Adrenal gland (tissue), 9 donors: ENCODE measurements at regions not wholly inside any gene's neighbourhood (a gene's known extent, or its start where the extent isn't known, plus 50 kb on each side); places are given as distances from the start of the nearest gene placed in this dataset.

Source experiments
- DNase-seq, 7 donors: peaks; one replicate each; pipeline ENCODE4 v3.0.0-alpha.2; 2019 to 2020
- H3K27ac ChIP-seq, 5 donors: fragments of 200-600 bp; sonication (generic) in 4 of 5; 1 replicate in 3 of 5; 2 replicates in 2 of 5; pipeline versions ENCODE4 v1.5.1 to v1.8.0; 2016 to 2020; ENCODE audit warnings: mild to moderate bottlenecking in 1 of 5
- H3K27me3 ChIP-seq: fragments of 200-600 bp; 2 replicates; pipeline ENCODE4 v1.8.0; 2021
- H3K36me3 ChIP-seq, 2 donors: fragments of 200-600 bp; replicated peaks in 1 of 2; 1 replicate in 1 of 2; 2 replicates in 1 of 2; pipeline versions ENCODE4 v1.5.1 to v1.8.0; 2018 to 2022
- H3K4me1 ChIP-seq, 2 donors: fragments of 200-600 bp; replicated peaks in 1 of 2; 1 replicate in 1 of 2; 2 replicates in 1 of 2; pipeline versions ENCODE4 v1.5.1 to v1.8.0; 2018 to 2021
- H3K4me3 ChIP-seq, 4 donors: fragments of 200-600 bp; sonication (generic) in 3 of 4; one replicate each; pipeline ENCODE4 v1.5.1; 2016 to 2018
- H3K9me3 ChIP-seq, 3 donors: fragments of 200-600 bp; sonication (generic) in 1 of 3; replicated peaks in 1 of 3; 1 replicate in 2 of 3; 2 replicates in 1 of 3; pipeline versions ENCODE4 v1.5.1 to v1.8.0; 2016 to 2021
- POLR2A ChIP-seq, 2 donors: fragments of 450-650 bp; IDR thresholded peaks; one replicate each; pipeline ENCODE4 v1.6.1; 2017; ENCODE audit warnings: antibody characterized with exemption in 2 of 2, mild to moderate bottlenecking in 2 of 2, moderate library complexity in 1 of 2
- WGBS, 4 donors: extraction: QIAGEN DNeasy Blood & Tissue Kit in 2 of 4; methylation state at CpG; one replicate each; pipeline versions ENCODE4 v1.1.5 to v1.1.7; 2013 to 2017; 5-methylcytosine and 5-hydroxymethylcytosine counted together
- intact Hi-C, 2 donors: fragments of 100-400 bp; cut with DNase I; formaldehyde crosslinking; loops; one replicate each; pipeline versions ENCODE4 v1.14.1 to v1.15.0; 2022 to 2023
- TF ChIP-seq, protein P1 (sequence below), 6 experiments: fragments of 450-650 bp in 4 of 6; fragments of 200-600 bp in 2 of 6; sonication (generic) in 1 of 6; IDR thresholded peaks; 1 replicate in 5 of 6; 2 replicates in 1 of 6; pipeline versions ENCODE4 v1.5.1 to v1.8.0; 2016 to 2021; ENCODE audit warnings: antibody characterized with exemption in 6 of 6, mild to moderate bottlenecking in 2 of 6, moderate library complexity in 1 of 6
- donor health status: healthy with polysubstance abuse.
- donor health status: Bipolar disorder and iron deficiency.
- donor health status: DM: yes; HTN: yes; CAD: no.
- donor health status: DM: no; HTN: no; CAD: no.
- donor health status: DM: no; HTN: no; CAD: no.

DNA sequence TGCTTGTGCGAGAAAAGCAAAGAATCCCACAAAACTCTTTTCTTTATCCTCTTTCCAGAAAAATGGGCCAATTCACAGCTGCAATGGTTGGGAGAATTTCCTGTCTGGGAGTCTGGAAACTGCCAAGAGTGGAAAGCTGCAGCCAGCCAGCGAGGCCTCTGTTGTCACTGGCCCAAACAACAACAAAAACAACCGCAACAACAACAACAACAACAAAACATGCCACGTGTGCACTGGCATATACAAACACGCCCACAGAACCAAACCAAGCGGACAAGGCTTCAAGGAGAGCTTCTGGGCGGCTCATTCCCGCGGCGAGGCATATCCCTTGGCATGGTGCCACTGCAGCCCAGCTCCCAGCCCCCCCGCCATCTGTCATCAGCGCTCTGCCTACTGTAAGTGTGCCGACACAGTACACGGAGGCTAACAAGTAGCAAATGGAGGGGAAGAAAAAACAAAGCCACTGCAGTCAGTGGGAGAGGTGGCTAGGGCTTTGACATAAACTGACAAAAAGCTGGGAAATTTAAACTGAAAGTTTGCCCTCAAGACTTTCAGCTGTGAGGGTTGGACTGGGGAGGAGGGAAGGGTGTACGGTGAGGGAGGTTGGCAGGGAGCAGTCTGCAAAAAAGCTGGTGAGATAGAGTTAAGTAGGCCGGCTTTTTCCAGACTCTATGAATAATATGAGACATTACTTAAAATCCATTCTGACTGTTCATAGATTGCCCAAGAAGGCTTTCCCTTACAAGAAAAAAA is 165.0 kb upstream of the ZNF462 start:
- Histone ChIP-seq H3K4me3 (peak overlapping the region in 1 of 4 donors; percentile 41), H3K27ac (peak overlapping the region; percentile 24 to 83 (median 69)), H3K4me1 (peaks cover 0 to 8% of the 10 kb centered on the region in 2 donors), H3K27me3 (no peaks in the 10 kb centered on the region), H3K9me3 (no peaks in the 10 kb centered on the region), H3K36me3 (no peaks in the 10 kb centered on the region)
- DNase-seq: peak; percentile 81 to 94 (median 87)
- intact Hi-C loops: no loop called here
- TF ChIP-seq, protein P1, sequence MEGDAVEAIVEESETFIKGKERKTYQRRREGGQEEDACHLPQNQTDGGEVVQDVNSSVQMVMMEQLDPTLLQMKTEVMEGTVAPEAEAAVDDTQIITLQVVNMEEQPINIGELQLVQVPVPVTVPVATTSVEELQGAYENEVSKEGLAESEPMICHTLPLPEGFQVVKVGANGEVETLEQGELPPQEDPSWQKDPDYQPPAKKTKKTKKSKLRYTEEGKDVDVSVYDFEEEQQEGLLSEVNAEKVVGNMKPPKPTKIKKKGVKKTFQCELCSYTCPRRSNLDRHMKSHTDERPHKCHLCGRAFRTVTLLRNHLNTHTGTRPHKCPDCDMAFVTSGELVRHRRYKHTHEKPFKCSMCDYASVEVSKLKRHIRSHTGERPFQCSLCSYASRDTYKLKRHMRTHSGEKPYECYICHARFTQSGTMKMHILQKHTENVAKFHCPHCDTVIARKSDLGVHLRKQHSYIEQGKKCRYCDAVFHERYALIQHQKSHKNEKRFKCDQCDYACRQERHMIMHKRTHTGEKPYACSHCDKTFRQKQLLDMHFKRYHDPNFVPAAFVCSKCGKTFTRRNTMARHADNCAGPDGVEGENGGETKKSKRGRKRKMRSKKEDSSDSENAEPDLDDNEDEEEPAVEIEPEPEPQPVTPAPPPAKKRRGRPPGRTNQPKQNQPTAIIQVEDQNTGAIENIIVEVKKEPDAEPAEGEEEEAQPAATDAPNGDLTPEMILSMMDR (IDR thresholded peaks at IDR 0.05): no peak
- TF ChIP-seq POLR2A (IDR thresholded peaks at IDR 0.05): peak in 1 of 2 donors; percentile 48
- WGBS, 4 donors: 7 to 25% (median 13%) methylated on average over 16 of the region's 16 CpGs

DNA sequence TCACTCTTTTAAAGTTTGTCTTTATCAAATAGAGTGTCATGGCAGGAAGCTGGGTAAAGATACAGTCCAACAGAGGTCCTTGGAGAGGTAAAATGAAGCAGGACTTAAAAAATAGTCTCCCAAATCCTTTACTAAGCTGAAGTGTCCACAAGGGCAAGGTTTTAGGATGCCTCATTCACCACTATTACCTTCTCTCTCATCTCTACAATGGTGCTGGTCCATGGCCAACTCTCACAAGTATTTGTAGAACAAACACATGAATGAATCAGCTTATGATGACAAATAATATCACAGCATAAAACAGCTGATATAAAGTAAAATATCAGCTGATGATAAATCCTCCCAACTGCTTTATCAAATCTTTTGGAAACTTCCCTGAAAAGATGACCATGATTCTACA is 162.3 kb upstream of the ZNF462 start:
- no peak overlapping the region for H3K4me3 ChIP-seq
- no peaks in the 10 kb centered on the region for H3K27me3 ChIP-seq
- H3K27ac ChIP-seq: peak overlapping the region in 2 of 5 donors; percentile 24 to 35
- H3K4me1 ChIP-seq: peaks cover 0 to 8% of the 10 kb centered on the region in 2 donors
- TF ChIP-seq POLR2A (IDR thresholded peaks at IDR 0.05): no peak
- TF ChIP-seq, protein P1 (IDR thresholded peaks at IDR 0.05): no peak
- H3K36me3 ChIP-seq: no peaks in the 10 kb centered on the region
- intact Hi-C loops: no loop called here
- no peaks in the 10 kb centered on the region for H3K9me3 ChIP-seq
- DNase-seq: peak; percentile 21 to 82 (median 69)

DNA sequence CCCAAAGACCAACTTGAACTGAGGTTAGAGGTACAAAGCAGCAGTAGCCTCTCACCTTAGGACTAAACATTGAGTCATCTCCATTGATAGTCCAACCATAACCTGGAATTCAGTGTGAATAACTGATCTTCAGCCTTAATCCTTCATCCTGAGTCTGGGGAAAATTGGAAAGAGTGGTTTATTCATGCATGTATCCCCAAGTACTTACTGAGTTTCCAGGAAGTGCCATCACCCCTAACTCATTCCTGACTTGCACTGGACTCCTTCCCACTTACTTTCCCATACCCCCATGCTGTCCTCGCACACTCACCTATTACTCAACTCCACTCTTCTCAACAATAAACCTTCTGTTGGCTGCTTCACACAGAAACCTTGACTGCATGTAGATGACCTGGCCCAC is 161.4 kb upstream of the ZNF462 start:
- 92 to 96% (median 94%) methylated on average over 1 of the region's 1 CpG for WGBS, 4 donors
- Histone ChIP-seq H3K27me3 (no peaks in the 10 kb centered on the region), H3K4me1 (peaks cover 0 to 8% of the 10 kb centered on the region in 2 donors), H3K4me3 (no peak overlapping the region), H3K9me3 (no peaks in the 10 kb centered on the region), H3K27ac (no peak overlapping the region), H3K36me3 (no peaks in the 10 kb centered on the region)
- TF ChIP-seq, protein P1 (IDR thresholded peaks at IDR 0.05): no peak
- no peak for TF ChIP-seq POLR2A (IDR thresholded peaks at IDR 0.05)
- DNase-seq: no peak
- intact Hi-C loops: no loop called here

DNA sequence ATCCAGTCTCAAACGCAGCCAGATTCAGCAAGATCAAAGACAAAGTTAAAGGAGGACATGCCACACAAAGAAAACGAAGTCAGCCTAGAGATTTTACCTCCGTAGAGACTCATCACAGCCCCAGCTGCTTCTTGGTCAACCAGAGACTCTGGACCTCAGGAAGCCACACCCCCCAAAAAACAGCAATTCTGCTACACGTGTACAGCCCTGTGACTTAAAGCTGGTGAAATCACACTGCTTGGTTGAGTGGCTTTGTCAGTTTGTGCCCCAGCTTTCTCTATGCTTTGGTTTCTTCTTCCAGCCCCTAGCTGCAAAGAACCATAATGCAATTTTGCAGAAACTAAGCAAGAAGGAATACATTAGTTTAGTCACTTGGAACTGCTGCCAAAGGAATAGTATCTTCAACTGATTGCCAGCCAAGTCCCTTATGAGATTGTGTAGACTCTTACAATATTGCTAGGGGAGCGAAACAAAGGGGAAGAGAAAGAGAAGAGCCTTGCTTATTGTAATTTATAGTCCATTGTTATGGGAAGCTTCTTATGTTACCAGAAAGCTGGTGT is 158.8 kb upstream of the ZNF462 start:
- peaks cover 13 to 15% of the 10 kb centered on the region in 2 donors for H3K4me1 ChIP-seq
- TF ChIP-seq, protein P1 (IDR thresholded peaks at IDR 0.05): peak in 1 of 6 experiments; percentile 6
- TF ChIP-seq POLR2A (IDR thresholded peaks at IDR 0.05): no peak
- no peaks in the 10 kb centered on the region for H3K27me3 ChIP-seq
- intact Hi-C loops: no loop called here
- no peaks in the 10 kb centered on the region for H3K36me3 ChIP-seq
- 76 to 94% (median 87%) methylated on average over 5 of the region's 5 CpGs for WGBS, 4 donors
- H3K4me3 ChIP-seq: no peak overlapping the region
- H3K9me3 ChIP-seq: peaks cover 0 to 3% (median 0%) of the 10 kb centered on the region in 3 donors
- H3K27ac ChIP-seq: no peak overlapping the region
- DNase-seq: no peak
